ENCODE measurements at regions not wholly inside any gene's neighbourhood (a gene's known extent, or its start where the extent isn't known, plus 50 kb on each side); places are given as distances from the start of the nearest gene placed in this dataset.

DNA sequence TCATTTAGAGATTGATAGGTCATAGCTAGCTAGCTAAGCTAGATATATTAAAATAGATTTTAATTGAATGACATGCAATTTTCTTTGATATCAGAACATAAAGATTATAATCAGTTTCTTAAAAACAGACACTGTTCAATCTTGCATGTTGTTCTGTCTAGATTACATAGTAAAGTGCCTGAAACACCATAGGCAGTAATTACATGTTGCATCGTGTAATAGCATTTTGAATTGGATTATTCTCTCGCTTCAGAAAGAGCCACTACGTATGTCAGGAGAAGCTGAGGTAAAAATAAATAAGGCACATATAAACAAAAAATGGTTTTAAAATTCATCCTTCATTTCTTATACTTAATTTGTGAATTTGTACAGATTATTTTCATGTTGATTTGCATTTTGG is 148.0 kb upstream of the CDH12 start:
- TF ChIP-seq, protein P1, sequence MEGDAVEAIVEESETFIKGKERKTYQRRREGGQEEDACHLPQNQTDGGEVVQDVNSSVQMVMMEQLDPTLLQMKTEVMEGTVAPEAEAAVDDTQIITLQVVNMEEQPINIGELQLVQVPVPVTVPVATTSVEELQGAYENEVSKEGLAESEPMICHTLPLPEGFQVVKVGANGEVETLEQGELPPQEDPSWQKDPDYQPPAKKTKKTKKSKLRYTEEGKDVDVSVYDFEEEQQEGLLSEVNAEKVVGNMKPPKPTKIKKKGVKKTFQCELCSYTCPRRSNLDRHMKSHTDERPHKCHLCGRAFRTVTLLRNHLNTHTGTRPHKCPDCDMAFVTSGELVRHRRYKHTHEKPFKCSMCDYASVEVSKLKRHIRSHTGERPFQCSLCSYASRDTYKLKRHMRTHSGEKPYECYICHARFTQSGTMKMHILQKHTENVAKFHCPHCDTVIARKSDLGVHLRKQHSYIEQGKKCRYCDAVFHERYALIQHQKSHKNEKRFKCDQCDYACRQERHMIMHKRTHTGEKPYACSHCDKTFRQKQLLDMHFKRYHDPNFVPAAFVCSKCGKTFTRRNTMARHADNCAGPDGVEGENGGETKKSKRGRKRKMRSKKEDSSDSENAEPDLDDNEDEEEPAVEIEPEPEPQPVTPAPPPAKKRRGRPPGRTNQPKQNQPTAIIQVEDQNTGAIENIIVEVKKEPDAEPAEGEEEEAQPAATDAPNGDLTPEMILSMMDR (IDR thresholded peaks at IDR 0.05; ENCODE audit: extremely low read depth in 1 of 2, insufficient read depth in 1 of 2, low read depth in 1 of 2, low read length in 2 of 2) = no peak
- TF ChIP-seq EZH2 (IDR thresholded peaks at IDR 0.05; ENCODE audit: borderline replicate concordance, low read depth, low read length, severe bottlenecking) = no peak
- no peak for TF ChIP-seq JUN (IDR thresholded peaks at IDR 0.05; ENCODE audit: borderline replicate concordance, insufficient read depth, insufficient read length, low read depth)
